ENCODE measurements at regions not wholly inside any gene's neighbourhood (a gene's known extent, or its start where the extent isn't known, plus 50 kb on each side); places are given as distances from the start of the nearest gene placed in this dataset.

- no peak for DNase-seq
- intact Hi-C loops (cut with micrococcal nuclease) = no loop called here
- POLR2A ChIA-PET = no interaction called here
- no peak for TF ChIP-seq CTCF (IDR thresholded peaks at IDR 0.05)
- CTCF ChIA-PET = no interaction called here
- peaks cover 8% of the 10 kb centered on the region for H3K36me3 Mint-ChIP-seq (ENCODE audit: low read depth)
- peaks cover 31% of the 10 kb centered on the region for H3K9me3 Mint-ChIP-seq
- H3K4me3 Mint-ChIP-seq = no peak overlapping the region
- no peaks in the 10 kb centered on the region for H3K27me3 Mint-ChIP-seq
- no peak overlapping the region for H3K27ac Mint-ChIP-seq
- ATAC-seq (ENCODE audit: low read depth) = no peak
- peaks cover 28% of the 10 kb centered on the region for H3K4me1 Mint-ChIP-seq
Observed at GRCh38 chr12:116398193-116398592, 120.7 kb upstream of the MED13L start.

GRCh38 chr12:116399055-116399454 is 121.6 kb upstream of the MED13L start:
- peaks cover 31% of the 10 kb centered on the region for H3K9me3 Mint-ChIP-seq

GRCh38 chr12:116400636-116401372 is 123.3 kb upstream of the MED13L start:
- H3K27me3 Mint-ChIP-seq = no peaks in the 10 kb centered on the region
- intact Hi-C loops (cut with micrococcal nuclease) = no loop called here
- no peak for TF ChIP-seq CTCF (IDR thresholded peaks at IDR 0.05)
- H3K27ac Mint-ChIP-seq = peak overlapping the region; percentile 75
- peak; percentile 58 for ATAC-seq (ENCODE audit: low read depth)
- H3K36me3 Mint-ChIP-seq (ENCODE audit: low read depth) = peaks cover 8% of the 10 kb centered on the region
- CTCF ChIA-PET = no interaction called here
- DNase-seq = no peak
- H3K4me1 Mint-ChIP-seq = peaks cover 26% of the 10 kb centered on the region
- H3K9me3 Mint-ChIP-seq = peaks cover 31% of the 10 kb centered on the region
- POLR2A ChIA-PET = no interaction called here
- no peak overlapping the region for H3K4me3 Mint-ChIP-seq

More at GRCh38 chr12:116399055-116399454, 121.6 kb upstream of the MED13L start:
- Mint-ChIP-seq H3K27me3 (no peaks in the 10 kb centered on the region), H3K27ac (no peak overlapping the region), H3K4me1 (peaks cover 26% of the 10 kb centered on the region), H3K4me3 (no peak overlapping the region), H3K36me3 (ENCODE audit: low read depth) (peaks cover 8% of the 10 kb centered on the region)
- ATAC-seq (ENCODE audit: low read depth) = no peak
- ChIA-PET CTCF (no interaction called here), POLR2A (no interaction called here)
- no peak for DNase-seq
- intact Hi-C loops (cut with micrococcal nuclease) = no loop called here
- TF ChIP-seq CTCF (IDR thresholded peaks at IDR 0.05) = no peak

GRCh38 chr12:116401565-116401964 is 124.1 kb upstream of the MED13L start:
- Mint-ChIP-seq H3K9me3 (peaks cover 31% of the 10 kb centered on the region), H3K27ac (peak overlapping the region; percentile 75), H3K4me1 (peaks cover 26% of the 10 kb centered on the region), H3K27me3 (no peaks in the 10 kb centered on the region), H3K4me3 (no peak overlapping the region), H3K36me3 (ENCODE audit: low read depth) (peaks cover 8% of the 10 kb centered on the region)
- CTCF ChIA-PET = no interaction called here
- ATAC-seq (ENCODE audit: low read depth) = no peak
- POLR2A ChIA-PET = no interaction called here
- DNase-seq = no peak
- TF ChIP-seq CTCF (IDR thresholded peaks at IDR 0.05) = no peak
- intact Hi-C loops (cut with micrococcal nuclease) = no loop called here

GRCh38 chr12:116402163-116402939 is 124.9 kb upstream of the MED13L start:
- intact Hi-C loops (cut with micrococcal nuclease) = no loop called here
- no peak for DNase-seq
- Mint-ChIP-seq H3K27me3 (no peaks in the 10 kb centered on the region), H3K4me1 (peaks cover 26% of the 10 kb centered on the region), H3K9me3 (peaks cover 29% of the 10 kb centered on the region), H3K4me3 (no peak overlapping the region), H3K27ac (no peak overlapping the region), H3K36me3 (ENCODE audit: low read depth) (peaks cover 8% of the 10 kb centered on the region)
- ChIA-PET POLR2A (no interaction called here), CTCF (no interaction called here)
- TF ChIP-seq CTCF (IDR thresholded peaks at IDR 0.05) = no peak
- ATAC-seq (ENCODE audit: low read depth) = no peak

Measured in activated B cell treated with CpG ODN at 0.5 μM for 24 hours (primary cell).